HG02759 (cell line): ENCODE measurements at regions not wholly inside any gene's neighbourhood (a gene's known extent, or its start where the extent isn't known, plus 50 kb on each side); places are given as distances from the start of the nearest gene placed in this dataset.

Experiments used
- ATAC-seq: cut with Tn5 transposase; IDR thresholded peaks from one replicate; pipeline ENCODE4 v1.9.1; 2021; ENCODE audit warnings: mild to moderate bottlenecking, moderate library complexity; ENCODE audit not compliant: unreplicated experiment

- ATAC-seq: no peak
These were observed 109.4 kb upstream of the LINGO1 start for GRCh38 chr15:77742127-77742526.

GRCh38 chr15:77741106-77741505 is 108.4 kb upstream of the LINGO1 start:
- ATAC-seq: no peak

- no peak for ATAC-seq
These were observed 107.1 kb upstream of the LINGO1 start for GRCh38 chr15:77739591-77740378.

GRCh38 chr15:77738441-77739302 is 106.0 kb upstream of the LINGO1 start:
- ATAC-seq: no peak

- ATAC-seq: no peak
These were observed 105.3 kb upstream of the LINGO1 start for GRCh38 chr15:77738038-77738370.

- ATAC-seq: no peak
These were observed 104.7 kb upstream of the LINGO1 start for GRCh38 chr15:77737238-77738037.

GRCh38 chr15:77734306-77734705 is 101.6 kb upstream of the LINGO1 start:
- ATAC-seq: no peak

GRCh38 chr15:77733579-77734300 is 101.0 kb upstream of the LINGO1 start:
- no peak for ATAC-seq

- no peak for ATAC-seq
These were observed 100.0 kb upstream of the LINGO1 start for GRCh38 chr15:77732514-77733335.

GRCh38 chr15:77731945-77732344 is 99.2 kb upstream of the LINGO1 start:
- no peak for ATAC-seq

- no peak for ATAC-seq
These were observed 98.4 kb upstream of the LINGO1 start for GRCh38 chr15:77731067-77731466.

GRCh38 chr15:77727635-77728304 is 95.1 kb upstream of the LINGO1 start:
- ATAC-seq: no peak

GRCh38 chr15:77724715-77725114 is 92.0 kb upstream of the LINGO1 start:
- no peak for ATAC-seq

- ATAC-seq: no peak
These were observed 91.0 kb upstream of the LINGO1 start for GRCh38 chr15:77723756-77724155.

- ATAC-seq: no peak
These were observed 90.2 kb upstream of the LINGO1 start for GRCh38 chr15:77722759-77723460.

GRCh38 chr15:77721963-77722362 is 89.3 kb upstream of the LINGO1 start:
- no peak for ATAC-seq

- no peak for ATAC-seq
These were observed 87.9 kb upstream of the LINGO1 start for GRCh38 chr15:77720655-77721054.

- ATAC-seq: no peak
These were observed 87.5 kb upstream of the LINGO1 start for GRCh38 chr15:77720173-77720572.

GRCh38 chr15:77719450-77719849 is 86.7 kb upstream of the LINGO1 start:
- no peak for ATAC-seq
